Hepatocyte (in vitro differentiated cells): ENCODE measurements at regions not wholly inside any gene's neighbourhood (a gene's known extent, or its start where the extent isn't known, plus 50 kb on each side); places are given as distances from the start of the nearest gene placed in this dataset.

Experiments used
- CTCF ChIP-seq: fragments of 200-600 bp; sonication (generic); IDR thresholded peaks from 2 replicates; pipeline ENCODE4 v1.5.1; 2016; ENCODE audit warnings: antibody characterized with exemption, mild to moderate bottlenecking; ENCODE audit not compliant: poor library complexity
- EZH2 ChIP-seq: fragments of 200-600 bp; sonication (generic); IDR thresholded peaks from 2 replicates; pipeline ENCODE4 v1.6.1; 2016; ENCODE audit warnings: antibody characterized with exemption, mild to moderate bottlenecking, borderline replicate concordance

- no peak for TF ChIP-seq EZH2
- no peak for TF ChIP-seq CTCF
Observed at GRCh38 chr2:225295102-225295501, 104.4 kb upstream of the NYAP2 start.
